Heart left ventricle (tissue), 13 donors: ENCODE measurements at regions not wholly inside any gene's neighbourhood (a gene's known extent, or its start where the extent isn't known, plus 50 kb on each side); places are given as distances from the start of the nearest gene placed in this dataset.
"Not testable (repeated sequence)": the region's sequence is repeated elsewhere in the genome, so short reads cannot be mapped to it uniquely, and the experiment has no call there.

Experiments
- POLR2A ChIP-seq, 2 donors: fragments of 450-650 bp; IDR thresholded peaks; one replicate each; pipeline ENCODE4 v1.6.1; 2017; ENCODE audit warnings: antibody characterized with exemption in 2 of 2, mild to moderate bottlenecking in 2 of 2, moderate library complexity in 2 of 2
- TF ChIP-seq, protein P1 (sequence below), 12 donors: fragments of 200-600 bp; sonication (generic) in 4 of 12; IDR thresholded peaks; one replicate each; pipeline versions ENCODE4 v1.5.0 to v1.8.0; 2018 to 2022; ENCODE audit warnings: antibody characterized with exemption in 12 of 12, mild to moderate bottlenecking in 5 of 12
- donor health status: ischemic (EF 13 %, LVEDD 7.1; RV severe dilation, severe dysfunction).
- donor health status: DM: no; HTN: yes; CAD: no.
- donor health status: DM: no; HTN: no; CAD: no.
- donor health status: ischemic (EF 25% LVEDD 6.9; RV normal size, moderate dysfunction).
- donor health status: ischemic (EF 25% LVEDD 5.7; RV mildly dilated, moderate dysfunction).
- donor health status: ischemic (EF 35%, LVEDD 5.7; RV mildly dilated, moderate dysfunction).
- donor health status: nonischemic (EF 11% LVEDD 7.7; RV severe dilation, severe dysfunction).
- donor health status: DM: yes; HTN: yes; CAD: no.
- donor health status: PGD.
- donor health status: ischemic (EF 29% LVEDD 5.4; RV normal size, mild dysfunction).
- donor health status: nonischemic (EF 23%, LVEDD 6.1; RV moderate dilation, normal function).

DNA sequence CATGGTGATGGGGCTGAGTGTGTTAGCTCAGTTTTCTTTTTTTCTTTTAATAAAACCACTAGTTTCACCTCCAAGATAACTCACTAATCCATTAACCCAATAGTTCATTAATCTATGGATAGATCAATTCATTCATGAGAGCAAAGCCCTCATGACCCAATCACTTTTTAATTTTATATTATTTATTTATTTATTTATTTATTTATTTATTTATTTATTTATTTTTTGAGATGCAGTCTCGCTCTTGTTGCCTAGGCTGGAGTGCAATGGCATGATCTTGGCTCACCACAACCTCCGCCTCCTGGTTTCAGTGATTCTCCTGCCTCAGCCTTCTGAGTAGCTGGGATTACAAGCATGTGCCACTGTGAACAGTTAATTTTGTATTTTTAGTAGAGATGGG lies 1082.4 kb downstream of the DIPK2A start:
- TF ChIP-seq, protein P1, sequence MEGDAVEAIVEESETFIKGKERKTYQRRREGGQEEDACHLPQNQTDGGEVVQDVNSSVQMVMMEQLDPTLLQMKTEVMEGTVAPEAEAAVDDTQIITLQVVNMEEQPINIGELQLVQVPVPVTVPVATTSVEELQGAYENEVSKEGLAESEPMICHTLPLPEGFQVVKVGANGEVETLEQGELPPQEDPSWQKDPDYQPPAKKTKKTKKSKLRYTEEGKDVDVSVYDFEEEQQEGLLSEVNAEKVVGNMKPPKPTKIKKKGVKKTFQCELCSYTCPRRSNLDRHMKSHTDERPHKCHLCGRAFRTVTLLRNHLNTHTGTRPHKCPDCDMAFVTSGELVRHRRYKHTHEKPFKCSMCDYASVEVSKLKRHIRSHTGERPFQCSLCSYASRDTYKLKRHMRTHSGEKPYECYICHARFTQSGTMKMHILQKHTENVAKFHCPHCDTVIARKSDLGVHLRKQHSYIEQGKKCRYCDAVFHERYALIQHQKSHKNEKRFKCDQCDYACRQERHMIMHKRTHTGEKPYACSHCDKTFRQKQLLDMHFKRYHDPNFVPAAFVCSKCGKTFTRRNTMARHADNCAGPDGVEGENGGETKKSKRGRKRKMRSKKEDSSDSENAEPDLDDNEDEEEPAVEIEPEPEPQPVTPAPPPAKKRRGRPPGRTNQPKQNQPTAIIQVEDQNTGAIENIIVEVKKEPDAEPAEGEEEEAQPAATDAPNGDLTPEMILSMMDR (IDR thresholded peaks at IDR 0.05), result not testable (repeated sequence)
- TF ChIP-seq POLR2A (IDR thresholded peaks at IDR 0.05), result not testable (repeated sequence)
